H9 (cell line): ENCODE measurements at regions not wholly inside any gene's neighbourhood (a gene's known extent, or its start where the extent isn't known, plus 50 kb on each side); places are given as distances from the start of the nearest gene placed in this dataset.

ENCODE experiments used
- DNase-seq: peaks from one replicate; pipeline ENCODE4 v3.0.0-alpha.2; 2017
- H2AFZ ChIP-seq: one replicate; pipeline ENCODE4 v1.6.1; 2013; ENCODE audit warnings: mild to moderate bottlenecking, low read length, control low read depth, moderate library complexity
- H2AK5ac ChIP-seq: 2 replicates; pipeline ENCODE4 v1.6.1; 2013; ENCODE audit warnings: low read length, control low read depth, mixed read lengths; ENCODE audit not compliant: insufficient read length
- H2BK120ac ChIP-seq: one replicate; pipeline ENCODE4 v1.6.1; 2013; ENCODE audit warnings: low read depth, mild to moderate bottlenecking, low read length, control low read depth, inconsistent platforms; ENCODE audit not compliant: poor library complexity, severe bottlenecking
- H2BK12ac ChIP-seq: 2 replicates; pipeline ENCODE4 v1.6.1; 2013; ENCODE audit warnings: low read length, control low read depth, mixed read lengths, low read depth; ENCODE audit not compliant: insufficient read length
- H2BK15ac ChIP-seq: 2 replicates; pipeline ENCODE4 v1.6.1; 2013; ENCODE audit warnings: low read depth, low read length, control low read depth
- H2BK20ac ChIP-seq: one replicate; pipeline ENCODE4 v1.6.1; 2013; ENCODE audit warnings: low read depth, mild to moderate bottlenecking, low read length, control low read depth, inconsistent platforms; ENCODE audit not compliant: poor library complexity, severe bottlenecking
- H2BK5ac ChIP-seq: 2 replicates; pipeline ENCODE4 v1.6.1; 2013; ENCODE audit warnings: low read length, control low read depth, mixed read lengths; ENCODE audit not compliant: insufficient read length
- H3K14ac ChIP-seq: 2 replicates; pipeline ENCODE4 v1.6.1; 2013; ENCODE audit warnings: low read length, control low read depth; ENCODE audit not compliant: insufficient read depth
- H3K18ac ChIP-seq: 2 replicates; pipeline ENCODE4 v1.6.1; 2013; ENCODE audit warnings: low read depth, mild to moderate bottlenecking, mixed read lengths, low read length, control low read depth; ENCODE audit not compliant: insufficient read length
- H3K23ac ChIP-seq: 2 replicates; pipeline ENCODE4 v1.6.1; 2013; ENCODE audit warnings: low read length, control low read depth, mixed read lengths, low read depth; ENCODE audit not compliant: insufficient read length
- H3K23me2 ChIP-seq: 2 replicates; pipeline ENCODE4 v1.6.1; 2013; ENCODE audit warnings: low read depth, mild to moderate bottlenecking, mixed read lengths, low read length, control low read depth; ENCODE audit not compliant: insufficient read length, poor library complexity, severe bottlenecking
- H3K27ac ChIP-seq: 2 replicates; pipeline ENCODE4 v1.5.1; 2013; ENCODE audit warnings: low read length, control low read depth, mixed read lengths, low read depth; ENCODE audit not compliant: insufficient read length
- H3K27me3 ChIP-seq: 2 replicates; pipeline ENCODE4 v1.6.1; 2013; ENCODE audit warnings: low read length, control low read depth, inconsistent platforms; ENCODE audit not compliant: insufficient read depth
- H3K4ac ChIP-seq: 2 replicates; pipeline ENCODE4 v1.6.1; 2013; ENCODE audit warnings: low read depth, mild to moderate bottlenecking, control low read depth, inconsistent platforms, low read length, moderate library complexity
- H3K4me1 ChIP-seq: 2 replicates; pipeline ENCODE4 v1.6.1; 2013; ENCODE audit warnings: low read length, control low read depth, inconsistent platforms; ENCODE audit not compliant: insufficient read depth
- H3K4me2 ChIP-seq: 2 replicates; pipeline ENCODE4 v1.6.1; 2013; ENCODE audit warnings: low read length, control low read depth, mixed read lengths; ENCODE audit not compliant: insufficient read length, insufficient read depth
- H3K56ac ChIP-seq: 2 replicates; pipeline ENCODE4 v1.6.1; 2013; ENCODE audit warnings: low read depth, mild to moderate bottlenecking, mixed read lengths, low read length, control low read depth; ENCODE audit not compliant: insufficient read length
- H3K79me1 ChIP-seq: 2 replicates; pipeline ENCODE4 v1.6.1; 2013; ENCODE audit warnings: low read depth, mild to moderate bottlenecking, moderate library complexity, low read length, control low read depth, inconsistent platforms; ENCODE audit not compliant: insufficient read depth, poor library complexity, severe bottlenecking
- H3K79me2 ChIP-seq: 2 replicates; pipeline ENCODE4 v1.6.1; 2013; ENCODE audit warnings: low read length, control low read depth, inconsistent platforms; ENCODE audit not compliant: insufficient read depth
- H3K9ac ChIP-seq: 2 replicates; pipeline ENCODE4 v1.6.1; 2013; ENCODE audit warnings: low read length, control low read depth, mixed read lengths; ENCODE audit not compliant: insufficient read length; ENCODE audit errors: extremely low read depth
- H3K9me3 ChIP-seq: one replicate; pipeline ENCODE4 v1.6.1; 2013; ENCODE audit warnings: low read depth, low read length, inconsistent platforms; ENCODE audit not compliant: control insufficient read depth
- H3T11ph ChIP-seq: one replicate; pipeline ENCODE4 v1.6.1; 2013; ENCODE audit warnings: mild to moderate bottlenecking, low read length, control low read depth, inconsistent platforms
- H4K20me1 ChIP-seq: one replicate; pipeline ENCODE4 v1.6.1; 2013; ENCODE audit not compliant: control insufficient read depth, insufficient read length, insufficient read depth
- H4K5ac ChIP-seq: 2 replicates; pipeline ENCODE4 v1.6.1; 2013; ENCODE audit warnings: low read depth, mild to moderate bottlenecking, mixed read lengths, low read length, control low read depth; ENCODE audit not compliant: insufficient read length
- H4K8ac ChIP-seq: replicated peaks from 2 replicates; pipeline ENCODE4 v1.6.1; 2013; ENCODE audit warnings: low read length, control low read depth, mixed read lengths, low read depth; ENCODE audit not compliant: insufficient read length
- H4K91ac ChIP-seq: 2 replicates; pipeline ENCODE4 v1.6.1; 2013; ENCODE audit warnings: low read depth, mild to moderate bottlenecking, moderate library complexity, mixed read lengths, low read length, control low read depth; ENCODE audit not compliant: insufficient read length
- H3K27ac Mint-ChIP-seq, 3 experiments: 2 replicates in 2 of 3; 3 replicates in 1 of 3; pipeline ENCODE4 v1.8.0; 2020 to 2021; ENCODE audit warnings: mixed read lengths in 3 of 3, mild to moderate bottlenecking in 1 of 3, moderate library complexity in 1 of 3
- H3K27me3 Mint-ChIP-seq: 2 replicates; pipeline ENCODE4 v1.8.0; 2021; ENCODE audit warnings: low read depth, mild to moderate bottlenecking, moderate library complexity, mixed read lengths
- H3K36me3 Mint-ChIP-seq, 3 experiments: 2 replicates in 2 of 3; 3 replicates in 1 of 3; pipeline ENCODE4 v1.8.0; 2020 to 2021; ENCODE audit warnings: low read depth in 3 of 3, mixed read lengths in 3 of 3; ENCODE audit not compliant: insufficient read depth in 1 of 3
- H3K4me1 Mint-ChIP-seq, 2 experiments: 2 replicates each; pipeline ENCODE4 v1.8.0; 2020; ENCODE audit warnings: mixed read lengths in 2 of 2
- H3K4me3 Mint-ChIP-seq, 2 experiments: 2 replicates in 1 of 2; 3 replicates in 1 of 2; pipeline ENCODE4 v1.8.0; 2020 to 2021; ENCODE audit warnings: mild to moderate bottlenecking in 2 of 2, mixed read lengths in 2 of 2, moderate library complexity in 1 of 2
- H3K9me3 Mint-ChIP-seq, 2 experiments: 2 replicates in 1 of 2; 3 replicates in 1 of 2; pipeline ENCODE4 v1.8.0; 2020; ENCODE audit warnings: mild to moderate bottlenecking in 2 of 2, mixed read lengths in 2 of 2, moderate library complexity in 1 of 2
- CTCF ChIP-seq: fragments of 200-600 bp; sonication (generic); conservative IDR thresholded peaks from 3 replicates; pipeline ENCODE4 v1.8.0; 2021; ENCODE audit warnings: antibody characterized with exemption, mild to moderate bottlenecking
- WGBS: extraction: QIAGEN DNeasy Blood & Tissue Kit; methylation state at CpG from one replicate; pipeline ENCODE4 v1.1.7; 2013; ENCODE audit warnings: missing lambda C conversion rate, low lambda C conversion rate, mixed read lengths; ENCODE audit not compliant: insufficient read length; ENCODE audit errors: extremely low coverage; 5-methylcytosine and 5-hydroxymethylcytosine counted together

GRCh38 chr11:76732643-76733042 lies 50.5 kb upstream of the TSKU start:
- Histone ChIP-seq H3K27me3 (no peaks in the 10 kb centered on the region; the same call in 1 of the 2 replicates), H3K56ac (no peak overlapping the region), H2BK15ac (no peak overlapping the region), H3K79me1 (no peaks in the 10 kb centered on the region), H3K23ac (no peak overlapping the region), H3K23me2 (no peaks in the 10 kb centered on the region), H2AK5ac (no peak overlapping the region), H3K18ac (no peak overlapping the region), H2BK12ac (no peak overlapping the region), H2BK120ac (no peak overlapping the region), H3K79me2 (no peaks in the 10 kb centered on the region), H4K91ac (no peak overlapping the region), H3K4ac (no peak overlapping the region), H3K27ac (no peak overlapping the region), H2AFZ (no peak overlapping the region), H3K9ac (no peak overlapping the region), H3T11ph (no peak overlapping the region), H4K20me1 (no peaks in the 10 kb centered on the region), H3K4me1 (peaks cover 4% of the 10 kb centered on the region; the same call in 1 of the 2 replicates), H2BK5ac (no peak overlapping the region), H4K5ac (no peak overlapping the region), H3K14ac (no peak overlapping the region), H2BK20ac (no peak overlapping the region), H4K8ac (no peak overlapping the region), H3K9me3 (no peaks in the 10 kb centered on the region), H3K4me2 (no peak overlapping the region)
- Mint-ChIP-seq H3K9me3 (no peaks in the 10 kb centered on the region), H3K36me3 (no peaks in the 10 kb centered on the region), H3K4me1 (peaks cover 22 to 34% of the 10 kb centered on the region in 2 experiments), H3K27me3 (peaks cover 16% of the 10 kb centered on the region), H3K4me3 (no peak overlapping the region), H3K27ac (no peak overlapping the region)
- no peak for TF ChIP-seq CTCF
- WGBS, result no CpG with 5 or more reads among the region's 2 CpGs
- DNase-seq, result no peak
